Adrenal gland (tissue), 9 donors: ENCODE measurements at regions not wholly inside any gene's neighbourhood (a gene's known extent, or its start where the extent isn't known, plus 50 kb on each side); places are given as distances from the start of the nearest gene placed in this dataset.

Source experiments
- DNase-seq, 7 donors: peaks; one replicate each; pipeline ENCODE4 v3.0.0-alpha.2; 2019 to 2020
- H3K27ac ChIP-seq, 5 donors: fragments of 200-600 bp; sonication (generic) in 4 of 5; 1 replicate in 3 of 5; 2 replicates in 2 of 5; pipeline versions ENCODE4 v1.5.1 to v1.8.0; 2016 to 2020; ENCODE audit warnings: mild to moderate bottlenecking in 1 of 5
- H3K27me3 ChIP-seq: fragments of 200-600 bp; 2 replicates; pipeline ENCODE4 v1.8.0; 2021
- H3K36me3 ChIP-seq, 2 donors: fragments of 200-600 bp; replicated peaks in 1 of 2; 1 replicate in 1 of 2; 2 replicates in 1 of 2; pipeline versions ENCODE4 v1.5.1 to v1.8.0; 2018 to 2022
- H3K4me1 ChIP-seq, 2 donors: fragments of 200-600 bp; replicated peaks in 1 of 2; 1 replicate in 1 of 2; 2 replicates in 1 of 2; pipeline versions ENCODE4 v1.5.1 to v1.8.0; 2018 to 2021
- H3K4me3 ChIP-seq, 4 donors: fragments of 200-600 bp; sonication (generic) in 3 of 4; one replicate each; pipeline ENCODE4 v1.5.1; 2016 to 2018
- H3K9me3 ChIP-seq, 3 donors: fragments of 200-600 bp; sonication (generic) in 1 of 3; replicated peaks in 1 of 3; 1 replicate in 2 of 3; 2 replicates in 1 of 3; pipeline versions ENCODE4 v1.5.1 to v1.8.0; 2016 to 2021
- CTCF ChIP-seq, 6 experiments: fragments of 450-650 bp in 4 of 6; fragments of 200-600 bp in 2 of 6; sonication (generic) in 1 of 6; IDR thresholded peaks; 1 replicate in 5 of 6; 2 replicates in 1 of 6; pipeline versions ENCODE4 v1.5.1 to v1.8.0; 2016 to 2021; ENCODE audit warnings: antibody characterized with exemption in 6 of 6, mild to moderate bottlenecking in 2 of 6, moderate library complexity in 1 of 6
- POLR2A ChIP-seq, 2 donors: fragments of 450-650 bp; IDR thresholded peaks; one replicate each; pipeline ENCODE4 v1.6.1; 2017; ENCODE audit warnings: antibody characterized with exemption in 2 of 2, mild to moderate bottlenecking in 2 of 2, moderate library complexity in 1 of 2
- WGBS, 4 donors: extraction: QIAGEN DNeasy Blood & Tissue Kit in 2 of 4; methylation state at CpG; one replicate each; pipeline versions ENCODE4 v1.1.5 to v1.1.7; 2013 to 2017; 5-methylcytosine and 5-hydroxymethylcytosine counted together
- intact Hi-C, 2 donors: fragments of 100-400 bp; cut with DNase I; formaldehyde crosslinking; loops; one replicate each; pipeline versions ENCODE4 v1.14.1 to v1.15.0; 2022 to 2023
- donor health status: healthy with polysubstance abuse.
- donor health status: Bipolar disorder and iron deficiency.
- donor health status: DM: yes; HTN: yes; CAD: no.
- donor health status: DM: no; HTN: no; CAD: no.
- donor health status: DM: no; HTN: no; CAD: no.

DNA sequence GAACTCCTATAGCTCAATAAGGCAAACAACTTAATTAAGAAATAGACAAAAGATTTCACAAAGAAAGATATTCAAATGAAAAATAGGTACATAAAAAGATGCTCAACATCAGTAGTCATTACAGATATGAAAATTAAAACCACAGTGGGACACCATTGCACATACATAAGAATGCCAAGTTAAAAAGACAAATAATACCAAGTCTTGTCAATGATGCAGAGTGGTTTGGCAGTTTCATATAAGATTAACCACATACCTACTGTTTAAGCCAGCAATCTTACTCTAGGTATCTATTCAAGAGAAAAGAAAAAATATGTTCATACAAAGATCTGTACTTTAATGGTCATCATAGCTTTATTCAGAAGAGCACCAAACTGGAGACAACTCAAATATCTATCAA lies 63.5 kb upstream of the GLS start:
- Histone ChIP-seq H3K9me3 (no peaks in the 10 kb centered on the region), H3K27ac (no peak overlapping the region), H3K4me3 (no peak overlapping the region), H3K36me3 (no peaks in the 10 kb centered on the region), H3K27me3 (no peaks in the 10 kb centered on the region), H3K4me1 (no peaks in the 10 kb centered on the region)
- intact Hi-C loops, result no loop called here
- no peak for DNase-seq
- TF ChIP-seq POLR2A (IDR thresholded peaks at IDR 0.05) (no peak), CTCF (IDR thresholded peaks at IDR 0.05) (no peak)

DNA sequence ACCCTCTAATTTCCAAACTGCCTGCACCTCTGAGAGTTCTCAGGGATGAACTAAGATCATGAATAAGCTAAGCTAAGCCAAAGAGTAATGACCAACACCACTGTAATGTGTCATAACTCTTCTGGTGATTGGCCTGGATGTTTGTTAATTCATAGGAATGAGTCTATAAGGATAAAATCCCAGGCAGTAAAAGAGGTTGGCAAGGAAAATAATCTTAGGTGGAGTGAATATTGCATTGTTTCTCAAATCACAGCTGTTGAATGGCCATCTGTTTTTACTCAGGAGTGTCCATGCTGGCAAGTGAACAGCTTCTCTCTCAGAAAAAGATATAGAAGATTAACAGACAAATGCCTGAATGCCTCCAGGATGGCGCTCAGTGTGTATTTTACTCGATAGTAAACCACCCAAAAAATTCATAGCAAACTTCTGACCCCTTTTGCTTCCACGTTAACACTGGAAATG lies 60.8 kb upstream of the GLS start:
- intact Hi-C loops, result no loop called here
- Histone ChIP-seq H3K4me1 (no peaks in the 10 kb centered on the region), H3K9me3 (no peaks in the 10 kb centered on the region), H3K27me3 (no peaks in the 10 kb centered on the region), H3K4me3 (no peak overlapping the region), H3K27ac (no peak overlapping the region), H3K36me3 (no peaks in the 10 kb centered on the region)
- no peak for DNase-seq
- no peak for TF ChIP-seq CTCF (IDR thresholded peaks at IDR 0.05)
- TF ChIP-seq POLR2A (IDR thresholded peaks at IDR 0.05), result no peak
- WGBS, 4 donors, result 63 to 85% (median 75%) methylated on average over 3 of the region's 3 CpGs

- H3K27ac ChIP-seq, result no peak overlapping the region
- no peak for DNase-seq
- H3K27me3 ChIP-seq, result no peaks in the 10 kb centered on the region
- no peaks in the 10 kb centered on the region for H3K4me1 ChIP-seq
- H3K9me3 ChIP-seq, result no peaks in the 10 kb centered on the region
- intact Hi-C loops, result no loop called here
- TF ChIP-seq CTCF (IDR thresholded peaks at IDR 0.05), result no peak
- TF ChIP-seq POLR2A (IDR thresholded peaks at IDR 0.05), result no peak
- WGBS, 4 donors, result 60 to 86% (median 68%) methylated on average over 1 of the region's 1 CpG
- no peaks in the 10 kb centered on the region for H3K36me3 ChIP-seq
- no peak overlapping the region for H3K4me3 ChIP-seq
Measured at GRCh38 chr2:190820416-190820815, 60.2 kb upstream of the GLS start.

- H3K27me3 ChIP-seq, result no peaks in the 10 kb centered on the region
- H3K4me1 ChIP-seq, result no peaks in the 10 kb centered on the region
- H3K36me3 ChIP-seq, result no peaks in the 10 kb centered on the region
- 84 to 91% (median 88%) methylated on average over 1 of the region's 1 CpG for WGBS, 4 donors
- intact Hi-C loops, result no loop called here
- no peak overlapping the region for H3K4me3 ChIP-seq
- no peak for DNase-seq
- H3K27ac ChIP-seq, result no peak overlapping the region
- TF ChIP-seq CTCF (IDR thresholded peaks at IDR 0.05) (no peak), POLR2A (IDR thresholded peaks at IDR 0.05) (no peak)
- no peaks in the 10 kb centered on the region for H3K9me3 ChIP-seq
Measured at GRCh38 chr2:190822043-190822442, 58.6 kb upstream of the GLS start.
